Skeletal muscle satellite cell (primary cell): ENCODE measurements at regions not wholly inside any gene's neighbourhood (a gene's known extent, or its start where the extent isn't known, plus 50 kb on each side); places are given as distances from the start of the nearest gene placed in this dataset.
"Not testable (repeated sequence)": the region's sequence is repeated elsewhere in the genome, so short reads cannot be mapped to it uniquely, and the experiment has no call there.

ENCODE experiments used
- H3K27me3 ChIP-seq: 2 replicates; pipeline ENCODE4 v1.7.0; 2013; ENCODE audit warnings: low read length; ENCODE audit not compliant: control insufficient read depth, insufficient read depth
- H3K36me3 ChIP-seq: 2 replicates; pipeline ENCODE4 v1.7.0; 2013; ENCODE audit warnings: mild to moderate bottlenecking, control low read depth, low read length; ENCODE audit not compliant: insufficient read depth
- H3K4me1 ChIP-seq: 2 replicates; pipeline ENCODE4 v1.7.0; 2013; ENCODE audit warnings: low read length; ENCODE audit not compliant: control insufficient read depth, insufficient read depth
- H3K4me2 ChIP-seq: 2 replicates; pipeline ENCODE4 v1.7.0; 2013; ENCODE audit warnings: mild to moderate bottlenecking, low read length
- H3K4me3 ChIP-seq: 2 replicates; pipeline ENCODE4 v1.7.0; 2013; ENCODE audit warnings: low read length
- H3K9ac ChIP-seq: 2 replicates; pipeline ENCODE4 v1.7.0; 2013; ENCODE audit warnings: mild to moderate bottlenecking, low read depth, low read length, moderate library complexity
- H3K9me3 ChIP-seq: replicated peaks from 2 replicates; pipeline ENCODE4 v1.7.0; 2013; ENCODE audit warnings: mild to moderate bottlenecking, control low read depth, low read length

GRCh38 chr1:4076346-4076745 lies 176.3 kb upstream of the C1orf174 start:
- H3K4me1 ChIP-seq, result no peaks in the 10 kb centered on the region
- no peak overlapping the region for H3K9ac ChIP-seq
- H3K4me2 ChIP-seq, result no peak overlapping the region
- no peaks in the 10 kb centered on the region for H3K27me3 ChIP-seq
- H3K4me3 ChIP-seq, result no peak overlapping the region
- H3K9me3 ChIP-seq, result peaks cover 11% of the 10 kb centered on the region
- no peaks in the 10 kb centered on the region for H3K36me3 ChIP-seq

GRCh38 chr1:4078091-4078962 lies 178.3 kb upstream of the C1orf174 start:
- H3K4me2 ChIP-seq, H3K4me3 ChIP-seq, H3K36me3 ChIP-seq, H3K27me3 ChIP-seq, H3K4me1 ChIP-seq, H3K9ac ChIP-seq: not testable (repeated sequence)
- peaks cover 13% of the 10 kb centered on the region for H3K9me3 ChIP-seq

- H3K9ac ChIP-seq, result no peak overlapping the region
- H3K4me3 ChIP-seq, result no peak overlapping the region
- H3K27me3 ChIP-seq, result no peaks in the 10 kb centered on the region
- no peaks in the 10 kb centered on the region for H3K36me3 ChIP-seq
- no peak overlapping the region for H3K4me2 ChIP-seq
- H3K9me3 ChIP-seq, result peaks cover 14% of the 10 kb centered on the region
- no peaks in the 10 kb centered on the region for H3K4me1 ChIP-seq
Observed at GRCh38 chr1:4079815-4080214, 179.7 kb upstream of the C1orf174 start.

GRCh38 chr1:4081806-4082711 lies 182.0 kb upstream of the C1orf174 start:
- Histone ChIP-seq H3K36me3 (no peaks in the 10 kb centered on the region), H3K4me1 (no peaks in the 10 kb centered on the region), H3K4me2 (no peak overlapping the region), H3K9ac (no peak overlapping the region), H3K27me3 (no peaks in the 10 kb centered on the region), H3K9me3 (peaks cover 23% of the 10 kb centered on the region), H3K4me3 (no peak overlapping the region)

- H3K4me2 ChIP-seq, result no peak overlapping the region
- no peak overlapping the region for H3K9ac ChIP-seq
- H3K4me1 ChIP-seq, result no peaks in the 10 kb centered on the region
- no peaks in the 10 kb centered on the region for H3K36me3 ChIP-seq
- no peaks in the 10 kb centered on the region for H3K27me3 ChIP-seq
- no peak overlapping the region for H3K4me3 ChIP-seq
- H3K9me3 ChIP-seq, result peaks cover 22% of the 10 kb centered on the region
Observed at GRCh38 chr1:4083231-4084047, 183.4 kb upstream of the C1orf174 start.

GRCh38 chr1:4084048-4084431 lies 184.0 kb upstream of the C1orf174 start:
- Histone ChIP-seq H3K27me3 (no peaks in the 10 kb centered on the region), H3K9me3 (peaks cover 19% of the 10 kb centered on the region), H3K36me3 (no peaks in the 10 kb centered on the region), H3K4me2 (no peak overlapping the region), H3K4me1 (no peaks in the 10 kb centered on the region), H3K4me3 (no peak overlapping the region), H3K9ac (no peak overlapping the region)

GRCh38 chr1:4084446-4084845 lies 184.4 kb upstream of the C1orf174 start:
- Histone ChIP-seq H3K4me3 (no peak overlapping the region), H3K4me1 (no peaks in the 10 kb centered on the region), H3K9me3 (peaks cover 23% of the 10 kb centered on the region), H3K4me2 (no peak overlapping the region), H3K9ac (no peak overlapping the region), H3K36me3 (no peaks in the 10 kb centered on the region), H3K27me3 (no peaks in the 10 kb centered on the region)

GRCh38 chr1:4084896-4085295 lies 184.8 kb upstream of the C1orf174 start:
- Histone ChIP-seq H3K4me1 (no peaks in the 10 kb centered on the region), H3K9ac (no peak overlapping the region), H3K4me2 (no peak overlapping the region), H3K4me3 (no peak overlapping the region), H3K27me3 (no peaks in the 10 kb centered on the region), H3K9me3 (peaks cover 23% of the 10 kb centered on the region), H3K36me3 (no peaks in the 10 kb centered on the region)

- Histone ChIP-seq H3K36me3 (no peaks in the 10 kb centered on the region), H3K9ac (no peak overlapping the region), H3K27me3 (no peaks in the 10 kb centered on the region), H3K4me1 (no peaks in the 10 kb centered on the region), H3K4me3 (no peak overlapping the region), H3K4me2 (no peak overlapping the region), H3K9me3 (peaks cover 28% of the 10 kb centered on the region)
Observed at GRCh38 chr1:4085546-4085945, 185.5 kb upstream of the C1orf174 start.

GRCh38 chr1:4086085-4086850 lies 186.2 kb upstream of the C1orf174 start:
- Histone ChIP-seq H3K9me3 (peaks cover 34% of the 10 kb centered on the region), H3K9ac (no peak overlapping the region), H3K4me3 (no peak overlapping the region), H3K4me1 (no peaks in the 10 kb centered on the region), H3K36me3 (no peaks in the 10 kb centered on the region), H3K27me3 (no peaks in the 10 kb centered on the region), H3K4me2 (no peak overlapping the region)
